Cardiac fibroblast (primary cell): ENCODE measurements at regions not wholly inside any gene's neighbourhood (a gene's known extent, or its start where the extent isn't known, plus 50 kb on each side); places are given as distances from the start of the nearest gene placed in this dataset.

Experiments
- DNase-seq, 2 donors: peaks; one replicate each; pipeline versions ENCODE4 v3.0.0 to v3.0.0-alpha.2; 2010; ENCODE audit warnings: low read depth in 2 of 2
- H3K4me3 ChIP-seq, 2 donors: replicated peaks in 1 of 2; 1 replicate in 1 of 2; 2 replicates in 1 of 2; pipeline ENCODE4 v1.5.1; 2011; ENCODE audit warnings: low read depth in 2 of 2, low read length in 2 of 2, mild to moderate bottlenecking in 2 of 2, moderate library complexity in 1 of 2
- CTCF ChIP-seq: IDR thresholded peaks from one replicate; pipeline ENCODE4 v1.5.1; 2011; ENCODE audit warnings: low read depth, mild to moderate bottlenecking, low read length, inconsistent platforms

GRCh38 chr3:83662381-83662960, 1296.3 kb upstream of the CADM2 start:
- DNase-seq, result no peak
- H3K4me3 ChIP-seq, result no peak overlapping the region
- TF ChIP-seq CTCF, result no peak

- TF ChIP-seq CTCF, result no peak
- DNase-seq, result no peak
Observed at GRCh38 chr3:83670416-83670815, 1288.4 kb upstream of the CADM2 start.

GRCh38 chr3:83683937-83684598, 1274.7 kb upstream of the CADM2 start:
- H3K4me3 ChIP-seq, result no peak overlapping the region
- no peak for DNase-seq
- TF ChIP-seq CTCF, result no peak

More at GRCh38 chr3:83670416-83670815, 1288.4 kb upstream of the CADM2 start:
- no peak overlapping the region for H3K4me3 ChIP-seq

GRCh38 chr3:83706669-83707068, 1252.1 kb upstream of the CADM2 start:
- no peak for DNase-seq
- no peak overlapping the region for H3K4me3 ChIP-seq
- no peak for TF ChIP-seq CTCF

GRCh38 chr3:83715307-83715706, 1243.5 kb upstream of the CADM2 start:
- no peak overlapping the region for H3K4me3 ChIP-seq
- DNase-seq, result no peak
- TF ChIP-seq CTCF, result no peak

GRCh38 chr3:83729576-83729975, 1229.2 kb upstream of the CADM2 start:
- TF ChIP-seq CTCF, result no peak
- H3K4me3 ChIP-seq, result no peak overlapping the region
- no peak for DNase-seq
